ENCODE measurements at regions not wholly inside any gene's neighbourhood (a gene's known extent, or its start where the extent isn't known, plus 50 kb on each side); places are given as distances from the start of the nearest gene placed in this dataset.
"Not testable (repeated sequence)": the region's sequence is repeated elsewhere in the genome, so short reads cannot be mapped to it uniquely, and the experiment has no call there.

GRCh38 chrX:138925330-138925729 is 213.8 kb upstream of the FGF13 start:
- intact Hi-C loops (cut with DNase I), result no loop called here
- DNase-seq (no peak), ATAC-seq (ENCODE audit: poor library complexity) (no peak)

GRCh38 chrX:138923805-138924204 is 212.3 kb upstream of the FGF13 start:
- intact Hi-C loops (cut with DNase I), result no loop called here
- no peak for ATAC-seq (ENCODE audit: poor library complexity)
- no peak for DNase-seq

GRCh38 chrX:138921031-138921430 is 209.5 kb upstream of the FGF13 start:
- intact Hi-C loops (cut with DNase I), result no loop called here
- no peak for DNase-seq
- ATAC-seq (ENCODE audit: poor library complexity), result no peak

GRCh38 chrX:138917781-138918180 is 206.3 kb upstream of the FGF13 start:
- intact Hi-C loops (cut with DNase I), result no loop called here
- DNase-seq, result no peak
- no peak for ATAC-seq (ENCODE audit: poor library complexity)

DNA sequence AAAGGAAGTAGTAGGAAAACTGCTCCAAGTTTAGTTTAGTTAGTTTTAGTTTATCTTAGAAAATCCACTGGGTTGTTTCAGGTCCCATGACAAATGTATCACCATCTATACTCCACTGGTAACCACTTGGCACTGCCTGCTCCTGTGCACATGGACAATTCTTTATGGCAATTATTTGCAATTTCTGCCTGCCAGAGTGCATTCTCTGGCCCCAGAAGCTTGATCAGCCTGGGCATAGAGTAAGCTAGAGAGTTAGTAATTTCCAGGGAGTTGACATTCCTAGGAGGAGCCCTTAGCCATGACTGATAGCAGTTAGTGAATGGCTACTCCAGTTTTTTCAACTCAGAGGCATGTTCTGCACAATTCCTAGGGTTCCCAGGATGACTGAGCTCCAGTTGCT is 203.2 kb upstream of the FGF13 start:
- no peak for ATAC-seq (ENCODE audit: poor library complexity)
- no peak for DNase-seq
- intact Hi-C loops (cut with DNase I), result no loop called here

DNA sequence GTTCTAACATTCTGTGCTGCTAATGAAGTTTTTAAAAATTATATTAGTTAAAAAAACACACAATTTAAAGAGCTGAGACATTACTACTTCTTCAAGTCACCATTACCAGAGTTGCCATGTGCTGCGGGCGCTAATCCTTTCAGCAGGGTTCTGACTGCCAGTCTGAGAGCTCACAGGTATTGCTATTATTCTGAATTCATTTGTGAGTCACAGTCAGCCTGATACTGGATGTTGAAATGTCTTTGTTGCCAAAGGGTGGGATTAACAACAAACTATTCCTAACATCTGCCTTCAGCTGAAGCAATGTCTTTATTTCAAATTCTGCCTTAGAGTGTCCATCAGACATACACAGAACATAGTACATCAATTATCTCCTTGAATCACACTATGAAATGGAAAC is 197.1 kb upstream of the FGF13 start:
- DNase-seq (no peak), ATAC-seq (ENCODE audit: poor library complexity) (no peak)
- intact Hi-C loops (cut with DNase I), result no loop called here

- intact Hi-C loops (cut with DNase I), result no loop called here
- ATAC-seq (ENCODE audit: poor library complexity), result no peak
- DNase-seq, result no peak
These were observed 186.3 kb upstream of the FGF13 start for GRCh38 chrX:138897621-138898492.

DNA sequence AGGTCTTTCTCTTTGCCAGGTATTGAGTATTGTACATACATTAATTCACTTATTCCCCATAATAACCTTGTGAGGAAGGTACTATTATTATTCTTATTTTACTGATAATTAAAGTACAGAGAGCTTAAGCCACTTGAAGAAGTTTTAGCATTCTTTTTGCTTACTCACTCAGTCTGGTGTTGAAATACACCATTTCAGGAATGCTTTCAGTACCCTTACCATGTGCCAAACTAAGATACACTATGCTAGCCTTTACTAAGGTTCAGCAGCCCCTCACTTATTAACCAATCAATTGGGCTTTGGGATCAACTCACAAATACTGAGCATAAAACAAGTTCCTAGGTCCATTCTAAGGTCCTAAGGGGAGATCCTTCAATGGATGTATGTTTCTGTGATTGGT is 179.0 kb upstream of the FGF13 start:
- no peak for ATAC-seq (ENCODE audit: poor library complexity)
- intact Hi-C loops (cut with DNase I), result no loop called here
- no peak for DNase-seq

DNA sequence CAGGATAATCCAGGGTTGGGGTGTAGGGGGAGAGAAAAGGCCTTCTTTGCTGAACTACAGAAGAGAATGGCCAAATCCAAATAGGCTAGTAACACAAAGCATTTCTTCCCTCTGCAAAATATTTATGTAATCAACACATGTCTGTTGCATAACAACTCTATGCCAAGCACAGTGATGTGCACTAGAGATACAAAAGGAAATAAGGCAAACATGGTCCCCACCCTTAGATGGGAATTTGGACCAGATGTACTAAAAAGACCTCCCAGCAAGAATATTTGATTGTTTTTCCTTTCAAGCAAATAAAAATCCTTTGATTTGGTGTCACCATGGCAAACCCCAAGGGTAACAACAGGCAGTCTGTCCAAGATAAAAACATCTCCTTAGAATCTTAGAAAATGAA is 177.6 kb upstream of the FGF13 start:
- intact Hi-C loops (cut with DNase I), result no loop called here
- DNase-seq (no peak), ATAC-seq (ENCODE audit: poor library complexity) (no peak)

GRCh38 chrX:138886769-138887168 is 175.3 kb upstream of the FGF13 start:
- intact Hi-C loops (cut with DNase I), result no loop called here
- ATAC-seq (ENCODE audit: poor library complexity) (no peak), DNase-seq (no peak)

DNA sequence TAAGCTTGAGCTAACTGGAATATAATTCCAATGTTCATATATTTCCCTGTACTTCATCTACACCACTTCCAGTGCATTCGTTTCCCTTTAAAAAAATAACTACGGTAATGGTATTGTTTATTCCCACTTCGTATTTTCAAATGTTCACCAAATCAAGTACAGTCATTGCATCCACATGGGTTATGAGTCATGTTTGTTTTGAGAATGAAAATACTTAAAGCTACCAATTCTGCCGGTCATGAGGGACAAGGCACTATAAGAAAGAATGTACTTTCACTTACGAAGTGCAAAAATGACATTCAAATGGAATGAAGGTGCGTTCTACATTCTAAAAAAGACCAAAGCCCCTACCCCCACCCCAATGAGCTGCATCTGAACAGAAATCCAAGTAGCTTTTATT is 174.4 kb upstream of the FGF13 start:
- intact Hi-C loops (cut with DNase I), result no loop called here
- DNase-seq, result no peak
- no peak for ATAC-seq (ENCODE audit: poor library complexity)

DNA sequence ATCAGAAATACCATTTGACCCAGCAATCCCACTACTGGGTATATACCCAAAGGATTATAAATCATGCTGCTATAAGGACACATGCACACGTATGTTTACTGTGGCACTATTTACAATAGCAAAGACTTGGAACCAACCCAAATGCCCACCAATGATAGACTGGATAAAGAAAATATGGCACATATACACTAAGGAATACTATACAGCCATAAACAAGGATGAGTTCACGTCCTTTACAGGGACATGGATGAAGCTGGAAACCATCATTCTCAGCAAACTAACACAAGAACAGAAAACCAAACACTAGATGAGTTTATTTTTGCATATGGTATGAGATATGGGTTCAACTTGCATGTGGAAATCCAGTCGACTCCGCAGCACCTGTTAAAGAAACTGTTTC is 168.8 kb upstream of the FGF13 start:
- intact Hi-C loops (cut with DNase I); DNase-seq: not testable (repeated sequence)

GRCh38 chrX:138877746-138878145 is 166.2 kb upstream of the FGF13 start:
- DNase-seq, result no peak
- no peak for ATAC-seq (ENCODE audit: poor library complexity)
- intact Hi-C loops (cut with DNase I), result no loop called here

More for the DNA sequence above, 168.8 kb upstream of the FGF13 start:
- not testable (repeated sequence) for ATAC-seq (ENCODE audit: poor library complexity)

DNA sequence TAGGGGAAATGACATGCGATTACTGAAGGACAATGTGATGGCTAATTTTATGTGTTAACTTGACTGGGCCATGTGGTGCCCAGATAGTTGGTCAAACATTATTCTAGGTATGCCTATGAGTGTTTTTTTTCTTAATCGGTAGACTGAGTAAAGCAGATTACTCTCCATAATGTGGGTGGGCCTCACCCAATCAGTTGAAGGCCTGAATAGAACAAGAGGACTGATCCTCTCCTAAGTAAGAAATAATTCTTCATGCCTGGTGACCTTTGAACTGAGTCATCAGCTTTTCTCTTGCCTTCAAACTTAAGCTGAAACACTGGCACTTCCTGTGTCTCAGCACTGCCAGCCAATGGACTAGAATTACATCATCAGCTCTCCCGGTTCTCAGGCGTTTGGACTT is 164.0 kb upstream of the FGF13 start:
- intact Hi-C loops (cut with DNase I), result no loop called here
- DNase-seq (no peak), ATAC-seq (ENCODE audit: poor library complexity) (no peak)

- no peak for ATAC-seq (ENCODE audit: poor library complexity)
- DNase-seq, result no peak
- intact Hi-C loops (cut with DNase I), result no loop called here
These were observed 162.9 kb upstream of the FGF13 start for GRCh38 chrX:138874271-138874935.

GRCh38 chrX:138873640-138874039 is 162.1 kb upstream of the FGF13 start:
- intact Hi-C loops (cut with DNase I); DNase-seq; ATAC-seq (ENCODE audit: poor library complexity): not testable (repeated sequence)

DNA sequence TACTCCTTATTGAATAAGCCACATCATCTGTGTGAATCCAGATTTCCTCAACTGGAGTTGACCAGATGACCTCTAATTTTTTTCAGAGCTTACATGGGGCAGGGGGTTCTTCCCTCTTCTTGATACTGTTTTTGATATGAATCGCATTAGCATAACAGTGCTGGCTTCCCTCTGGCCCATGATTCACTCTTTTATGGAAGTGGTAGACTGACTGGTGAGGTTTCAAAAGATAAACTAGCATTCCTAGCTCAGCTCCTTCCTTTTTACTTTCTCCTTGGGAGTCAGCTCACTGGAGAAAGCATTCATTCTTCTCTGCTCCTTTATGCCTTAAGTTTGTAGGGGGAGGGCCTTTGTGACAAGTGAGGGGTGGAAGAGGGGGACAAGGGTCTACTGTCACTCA is 161.0 kb upstream of the FGF13 start:
- DNase-seq (no peak), ATAC-seq (ENCODE audit: poor library complexity) (no peak)
- intact Hi-C loops (cut with DNase I), result no loop called here

DNA sequence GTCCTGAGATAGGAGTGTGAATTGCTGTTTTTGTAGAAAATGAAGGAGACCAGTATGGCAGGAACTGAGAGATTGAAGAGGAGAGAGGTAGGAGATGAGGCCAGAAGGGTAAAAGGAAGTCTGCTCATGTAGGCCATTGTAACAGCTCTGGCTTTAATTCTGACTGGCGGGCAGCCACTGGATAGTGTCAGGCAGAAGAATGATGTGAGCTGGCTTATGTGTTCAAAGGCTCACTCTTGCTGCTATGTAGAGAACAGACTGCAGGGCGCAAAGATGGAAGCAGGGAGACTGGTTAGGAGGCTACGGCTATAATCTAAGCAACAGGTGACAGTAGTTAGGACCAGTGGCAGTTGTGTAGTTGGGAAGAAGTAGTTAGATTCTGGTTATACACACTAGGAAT is 160.2 kb upstream of the FGF13 start:
- no peak for DNase-seq
- intact Hi-C loops (cut with DNase I), result no loop called here
- ATAC-seq (ENCODE audit: poor library complexity), result no peak

GRCh38 chrX:138866643-138867042 is 155.1 kb upstream of the FGF13 start:
- intact Hi-C loops (cut with DNase I), result no loop called here
- DNase-seq, result no peak
- ATAC-seq (ENCODE audit: poor library complexity), result no peak

GRCh38 chrX:138865093-138865649 is 153.7 kb upstream of the FGF13 start:
- DNase-seq (no peak), ATAC-seq (ENCODE audit: poor library complexity) (no peak)
- intact Hi-C loops (cut with DNase I), result no loop called here

Data from Right ventricle myocardium superior (tissue), 1 donor.